Karpas-422 (cell line): ENCODE measurements at regions not wholly inside any gene's neighbourhood (a gene's known extent, or its start where the extent isn't known, plus 50 kb on each side); places are given as distances from the start of the nearest gene placed in this dataset.

Experiments
- DNase-seq: peaks from one replicate; pipeline ENCODE4 v3.0.0-alpha.2; 2015
- H2AFZ ChIP-seq: fragments of 200-600 bp; sonication (generic); 2 replicates; pipeline ENCODE4 v1.6.1; 2014; ENCODE audit warnings: antibody characterized with exemption, low read length, mixed read lengths
- H3K27ac ChIP-seq: fragments of 200-600 bp; sonication (generic); 2 replicates; pipeline ENCODE4 v1.5.1; 2014; ENCODE audit warnings: mild to moderate bottlenecking, low read length, moderate library complexity
- H3K27me3 ChIP-seq: fragments of 200-600 bp; sonication (generic); 2 replicates; pipeline ENCODE4 v1.6.1; 2014; ENCODE audit warnings: low read length, mixed read lengths
- H3K36me3 ChIP-seq: fragments of 200-600 bp; sonication (generic); 2 replicates; pipeline ENCODE4 v1.6.1; 2014; ENCODE audit warnings: low read length, mixed read lengths; ENCODE audit not compliant: insufficient read depth
- H3K4me1 ChIP-seq: fragments of 200-600 bp; sonication (generic); 2 replicates; pipeline ENCODE4 v1.6.1; 2014; ENCODE audit warnings: mild to moderate bottlenecking, low read length, mixed read lengths
- H3K4me2 ChIP-seq: fragments of 200-600 bp; sonication (generic); 2 replicates; pipeline ENCODE4 v1.6.1; 2014; ENCODE audit warnings: low read length, low read depth, mild to moderate bottlenecking; ENCODE audit not compliant: poor library complexity, severe bottlenecking
- H3K4me3 ChIP-seq: fragments of 200-600 bp; sonication (generic); 2 replicates; pipeline ENCODE4 v1.5.1; 2014; ENCODE audit warnings: mild to moderate bottlenecking, antibody characterized with exemption, low read length, mixed read lengths
- H3K79me2 ChIP-seq: fragments of 200-600 bp; sonication (generic); 2 replicates; pipeline ENCODE4 v1.6.1; 2014; ENCODE audit warnings: mild to moderate bottlenecking, low read length, mixed read lengths
- H3K9ac ChIP-seq: fragments of 200-600 bp; sonication (generic); 2 replicates; pipeline ENCODE4 v1.6.0; 2014; ENCODE audit warnings: low read length
- H3K9me2 ChIP-seq: fragments of 200-600 bp; sonication (generic), shearing (Covaris generic); replicated peaks from 2 replicates; pipeline ENCODE4 v1.6.0; 2014; ENCODE audit warnings: mild to moderate bottlenecking, low read length, moderate library complexity; ENCODE audit not compliant: insufficient read depth
- H3K9me3 ChIP-seq: fragments of 300-700, 200-600 bp; sonication (generic); 2 replicates; pipeline ENCODE4 v1.6.1; 2014; ENCODE audit warnings: low read length, mixed read lengths
- H4K20me1 ChIP-seq: fragments of 200-600 bp; sonication (generic); 2 replicates; pipeline ENCODE4 v1.6.1; 2014; ENCODE audit warnings: mild to moderate bottlenecking, antibody characterized with exemption, low read length, low read depth; ENCODE audit not compliant: insufficient read depth

DNA sequence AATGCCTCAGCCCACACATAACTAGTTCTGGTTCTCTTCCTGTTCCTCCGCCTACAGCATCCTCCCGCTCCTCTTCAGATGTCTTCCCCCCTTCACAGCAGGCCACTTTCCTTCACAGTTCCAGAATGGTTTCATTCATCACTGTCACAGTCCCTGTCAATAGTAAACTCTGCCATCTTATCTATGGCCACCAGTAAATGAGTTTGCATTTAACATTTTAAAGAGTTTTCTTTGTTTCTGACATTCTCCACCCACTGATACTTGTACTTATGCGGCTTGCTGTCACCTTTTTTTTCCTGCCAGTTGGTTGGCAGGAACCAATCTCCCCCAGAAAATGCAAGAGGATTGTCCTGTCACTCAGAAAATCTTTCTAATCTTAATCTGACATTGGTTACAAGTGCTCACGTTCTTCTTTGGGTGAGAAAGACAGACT is 114.1 kb downstream of the GLUD2 start:
- DNase-seq, result no peak

DNA sequence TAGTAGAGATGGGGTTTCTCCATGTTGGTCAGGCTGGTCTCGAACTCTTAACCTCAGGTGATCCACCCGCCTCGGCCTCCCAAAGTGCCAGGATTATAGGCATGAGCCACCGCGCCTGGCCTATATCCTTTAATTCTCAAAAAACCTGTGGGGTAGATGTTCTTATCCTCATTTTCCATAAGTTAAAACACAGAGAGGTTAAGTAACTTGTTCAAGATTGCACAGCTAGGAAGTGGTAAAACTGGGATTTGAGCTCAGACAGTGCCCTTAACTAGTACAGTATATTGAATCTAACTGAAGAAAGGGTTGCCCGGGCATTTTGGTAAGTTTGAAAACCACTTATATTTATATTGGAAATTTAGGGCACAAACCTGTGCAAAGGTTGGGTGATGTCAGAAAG is 116.0 kb downstream of the GLUD2 start:
- Histone ChIP-seq H3K27me3 (no peaks in the 10 kb centered on the region), H4K20me1 (no peaks in the 10 kb centered on the region), H2AFZ (no peak overlapping the region), H3K4me1 (no peaks in the 10 kb centered on the region), H3K9me2 (no peaks in the 10 kb centered on the region), H3K9ac (no peak overlapping the region), H3K9me3 (no peaks in the 10 kb centered on the region), H3K4me2 (no peak overlapping the region), H3K79me2 (no peaks in the 10 kb centered on the region), H3K36me3 (no peaks in the 10 kb centered on the region), H3K27ac (no peak overlapping the region), H3K4me3 (no peak overlapping the region)
- DNase-seq, result no peak

More for the DNA sequence above, 114.1 kb downstream of the GLUD2 start:
- Histone ChIP-seq H3K36me3 (no peaks in the 10 kb centered on the region), H3K27ac (no peak overlapping the region), H3K9me3 (no peaks in the 10 kb centered on the region), H3K4me3 (no peak overlapping the region), H3K79me2 (no peaks in the 10 kb centered on the region), H3K9ac (no peak overlapping the region), H2AFZ (no peak overlapping the region), H3K4me1 (no peaks in the 10 kb centered on the region), H3K9me2 (no peaks in the 10 kb centered on the region), H4K20me1 (no peaks in the 10 kb centered on the region), H3K4me2 (no peak overlapping the region), H3K27me3 (no peaks in the 10 kb centered on the region)

DNA sequence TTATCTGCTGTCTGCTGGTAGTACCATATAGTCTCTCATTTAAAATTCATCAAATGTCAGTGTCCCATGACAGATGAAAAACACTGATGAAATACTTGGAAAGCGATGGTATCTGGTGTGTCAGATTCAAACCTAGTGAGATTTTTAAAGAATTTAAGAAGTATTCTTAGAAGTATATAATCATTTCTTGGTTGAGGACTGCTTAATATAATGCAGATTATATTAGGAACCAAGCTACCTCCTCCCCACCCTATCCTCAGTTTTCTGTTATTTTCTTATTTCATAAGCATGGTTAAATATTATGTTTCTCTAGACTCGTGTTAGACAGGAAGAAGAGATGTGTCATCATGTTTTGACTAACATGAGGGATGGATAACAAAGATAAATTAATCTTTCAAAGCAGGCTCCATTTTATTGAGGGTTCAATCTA is 118.5 kb downstream of the GLUD2 start:
- no peak overlapping the region for H2AFZ ChIP-seq
- no peaks in the 10 kb centered on the region for H3K9me3 ChIP-seq

DNA sequence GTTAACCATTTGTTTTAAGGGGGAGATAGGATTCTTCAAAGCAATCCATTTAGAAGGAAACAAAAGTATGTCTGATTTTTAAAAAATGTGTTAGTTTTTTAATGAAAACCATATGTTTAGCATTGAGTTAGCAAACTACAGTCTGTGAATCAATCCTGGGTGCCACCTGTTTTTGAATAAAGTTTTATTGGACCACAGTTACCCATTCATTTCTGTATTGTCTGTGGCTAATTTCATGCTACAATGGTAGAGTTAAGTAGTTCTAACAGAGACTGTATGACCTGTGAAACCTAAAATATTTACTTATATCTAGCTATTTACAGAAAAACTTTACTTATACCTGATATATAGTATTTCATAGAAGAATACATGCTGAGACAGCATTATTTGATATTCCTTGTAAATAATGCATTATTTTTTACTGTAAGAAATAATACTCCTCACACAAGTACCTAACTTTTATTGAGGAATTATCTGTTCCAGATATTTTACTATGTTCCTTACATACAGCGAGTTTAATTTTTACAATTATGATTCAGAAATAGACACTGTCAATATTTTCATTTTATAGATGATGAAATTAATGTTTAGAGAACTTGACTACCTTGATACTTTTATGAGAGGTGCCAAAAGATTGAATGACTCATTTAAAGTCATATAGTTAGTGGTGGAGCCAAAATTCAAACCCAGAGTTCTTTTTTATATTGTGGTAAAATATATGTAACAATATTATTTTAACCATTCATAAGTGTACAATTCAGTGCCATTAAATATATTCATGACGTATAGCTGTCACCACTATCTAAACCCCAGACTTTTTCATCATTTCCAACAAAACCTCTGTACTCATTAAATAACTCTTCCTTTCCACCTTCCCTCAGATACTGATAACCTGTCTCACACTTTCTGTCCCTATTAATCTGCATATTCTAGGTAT is 122.0 kb downstream of the GLUD2 start:
- Histone ChIP-seq H3K79me2 (no peaks in the 10 kb centered on the region), H3K4me2 (no peak overlapping the region), H3K27me3 (no peaks in the 10 kb centered on the region), H3K27ac (no peak overlapping the region), H3K4me1 (no peaks in the 10 kb centered on the region), H3K36me3 (no peaks in the 10 kb centered on the region), H2AFZ (no peak overlapping the region), H3K9ac (no peak overlapping the region), H3K4me3 (no peak overlapping the region), H3K9me2 (no peaks in the 10 kb centered on the region), H4K20me1 (no peaks in the 10 kb centered on the region), H3K9me3 (no peaks in the 10 kb centered on the region)
- DNase-seq, result no peak

More for the DNA sequence above, 118.5 kb downstream of the GLUD2 start:
- no peaks in the 10 kb centered on the region for H3K27me3 ChIP-seq
- H3K4me2 ChIP-seq, result no peak overlapping the region
- no peak overlapping the region for H3K4me3 ChIP-seq
- H3K79me2 ChIP-seq, result no peaks in the 10 kb centered on the region
- H3K4me1 ChIP-seq, result no peaks in the 10 kb centered on the region
- H3K9ac ChIP-seq, result no peak overlapping the region
- no peak overlapping the region for H3K27ac ChIP-seq
- H4K20me1 ChIP-seq, result no peaks in the 10 kb centered on the region
- H3K9me2 ChIP-seq, result no peaks in the 10 kb centered on the region
- no peaks in the 10 kb centered on the region for H3K36me3 ChIP-seq
- DNase-seq, result no peak

DNA sequence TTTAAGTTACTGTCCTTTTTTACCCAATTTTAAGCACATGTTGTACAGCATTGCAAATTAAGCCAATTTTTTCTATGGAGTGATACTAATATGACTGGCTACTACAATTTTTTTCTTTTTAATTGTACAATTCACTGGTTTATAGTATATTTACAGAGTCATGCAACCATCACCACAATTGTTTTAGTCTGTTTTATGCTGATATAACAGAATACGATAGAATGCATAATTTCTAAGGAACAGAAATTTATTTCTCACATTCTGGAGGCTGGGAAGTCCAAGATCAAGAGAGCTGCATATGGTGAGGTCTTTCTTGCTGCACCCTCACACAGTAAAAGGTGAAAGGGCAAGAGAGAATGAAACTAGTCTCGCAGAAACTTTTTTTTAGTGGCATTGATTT is 125.3 kb downstream of the GLUD2 start:
- H3K9me3 ChIP-seq, result no peaks in the 10 kb centered on the region
- no peaks in the 10 kb centered on the region for H3K27me3 ChIP-seq
- DNase-seq, result no peak
- no peak overlapping the region for H2AFZ ChIP-seq
- no peaks in the 10 kb centered on the region for H3K9me2 ChIP-seq
- H3K4me3 ChIP-seq, result no peak overlapping the region
- H3K36me3 ChIP-seq, result no peaks in the 10 kb centered on the region
- no peaks in the 10 kb centered on the region for H3K4me1 ChIP-seq
- H3K79me2 ChIP-seq, result no peaks in the 10 kb centered on the region
- H3K27ac ChIP-seq, result no peak overlapping the region
- no peak overlapping the region for H3K9ac ChIP-seq
- no peak overlapping the region for H3K4me2 ChIP-seq
- no peaks in the 10 kb centered on the region for H4K20me1 ChIP-seq

DNA sequence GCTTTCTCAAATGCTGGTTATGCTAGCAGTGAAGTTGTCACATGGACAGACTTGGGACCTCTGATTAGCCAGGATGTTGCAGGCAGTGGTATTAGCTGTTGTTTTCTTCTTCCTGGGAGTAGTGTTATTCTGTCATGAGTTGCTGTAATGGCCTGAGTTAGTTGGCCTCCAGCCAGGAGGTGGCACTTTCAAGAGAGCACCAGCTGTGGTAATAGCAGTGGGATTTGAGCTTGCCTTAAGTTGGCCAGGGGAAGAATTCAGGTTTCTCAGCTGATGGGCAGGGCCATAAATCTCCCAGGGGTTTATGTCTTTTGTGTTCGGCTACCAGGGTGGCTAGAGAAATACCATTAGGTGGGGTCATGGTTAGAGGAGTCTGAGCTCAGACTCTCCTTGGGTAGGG is 132.6 kb downstream of the GLUD2 start:
- Histone ChIP-seq H3K79me2 (no peaks in the 10 kb centered on the region), H3K4me2 (no peak overlapping the region), H3K4me1 (no peaks in the 10 kb centered on the region), H3K27me3 (no peaks in the 10 kb centered on the region), H4K20me1 (no peaks in the 10 kb centered on the region), H3K36me3 (no peaks in the 10 kb centered on the region), H3K9me3 (no peaks in the 10 kb centered on the region), H2AFZ (no peak overlapping the region), H3K9me2 (no peaks in the 10 kb centered on the region), H3K9ac (no peak overlapping the region), H3K27ac (no peak overlapping the region), H3K4me3 (no peak overlapping the region)
- DNase-seq, result no peak

DNA sequence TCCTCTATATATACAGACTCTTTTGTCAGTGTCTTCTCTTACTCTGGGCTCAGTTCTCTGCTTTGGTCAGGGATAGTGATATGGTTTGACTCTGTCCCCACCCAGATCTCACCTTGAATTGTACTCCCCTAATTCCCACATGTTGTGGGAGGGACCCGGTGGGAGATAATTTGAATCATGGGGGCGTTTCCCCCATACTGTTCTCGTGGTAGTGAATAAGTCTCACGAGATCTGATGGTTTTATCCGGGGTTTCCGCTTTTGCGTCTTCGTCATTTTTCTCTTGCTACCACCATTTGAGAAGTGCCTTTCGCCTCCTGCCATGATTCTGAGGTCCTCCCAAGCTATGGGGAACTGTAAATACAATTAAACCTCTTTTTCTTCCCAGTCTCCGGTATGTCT is 144.4 kb downstream of the GLUD2 start:
- no peak overlapping the region for H3K4me3 ChIP-seq
- no peaks in the 10 kb centered on the region for H3K36me3 ChIP-seq
- no peak for DNase-seq
- H3K4me2 ChIP-seq, result no peak overlapping the region
- no peak overlapping the region for H3K9ac ChIP-seq
- no peaks in the 10 kb centered on the region for H3K9me2 ChIP-seq
- no peaks in the 10 kb centered on the region for H3K9me3 ChIP-seq
- H3K4me1 ChIP-seq, result no peaks in the 10 kb centered on the region
- H4K20me1 ChIP-seq, result no peaks in the 10 kb centered on the region
- H3K27me3 ChIP-seq, result no peaks in the 10 kb centered on the region
- H3K79me2 ChIP-seq, result no peaks in the 10 kb centered on the region
- H2AFZ ChIP-seq, result no peak overlapping the region
- H3K27ac ChIP-seq, result no peak overlapping the region

DNA sequence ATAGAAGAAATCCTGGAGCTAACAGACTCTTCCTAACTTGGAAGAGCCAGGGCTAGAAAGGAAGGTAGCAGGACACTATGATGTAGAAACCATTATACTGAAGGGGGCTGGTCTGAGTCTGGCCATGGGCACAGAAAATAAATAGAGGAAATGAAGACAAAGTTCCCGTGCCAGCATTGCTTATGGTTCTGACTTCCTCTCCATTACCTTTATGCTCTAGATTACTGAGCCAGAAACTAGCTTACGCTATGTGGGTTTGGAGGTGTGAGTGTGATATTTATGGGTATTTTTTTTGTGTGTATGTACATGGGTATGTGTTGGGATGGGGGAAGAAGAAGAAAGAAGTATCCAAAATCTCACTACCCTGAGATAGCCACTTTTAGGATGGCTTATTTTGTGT is 148.3 kb downstream of the GLUD2 start:
- Histone ChIP-seq H3K27me3 (no peaks in the 10 kb centered on the region), H3K9ac (no peak overlapping the region), H3K4me3 (no peak overlapping the region), H4K20me1 (no peaks in the 10 kb centered on the region), H3K79me2 (no peaks in the 10 kb centered on the region), H3K4me2 (no peak overlapping the region), H2AFZ (no peak overlapping the region), H3K27ac (no peak overlapping the region), H3K36me3 (no peaks in the 10 kb centered on the region), H3K9me3 (no peaks in the 10 kb centered on the region; the same call in 1 of the 2 replicates), H3K9me2 (no peaks in the 10 kb centered on the region), H3K4me1 (no peaks in the 10 kb centered on the region)
- no peak for DNase-seq
